ENCODE measurements at regions not wholly inside any gene's neighbourhood (a gene's known extent, or its start where the extent isn't known, plus 50 kb on each side); places are given as distances from the start of the nearest gene placed in this dataset.

GRCh38 chr13:97640268-97640667 lies 206.3 kb downstream of the RAP2A start:
- DNase-seq = no peak

- no peak for DNase-seq
Observed at GRCh38 chr13:97648171-97648880, 214.4 kb downstream of the RAP2A start.

GRCh38 chr13:97648881-97649224 lies 214.9 kb downstream of the RAP2A start:
- DNase-seq = no peak

GRCh38 chr13:97653443-97654140 lies 219.6 kb downstream of the RAP2A start:
- DNase-seq = no peak

- DNase-seq = no peak
Observed at GRCh38 chr13:97654236-97654635, 220.3 kb downstream of the RAP2A start.

GRCh38 chr13:97658556-97658955 lies 224.6 kb downstream of the RAP2A start:
- DNase-seq = no peak

GRCh38 chr13:97659602-97660001 lies 225.6 kb downstream of the RAP2A start:
- peak; percentile 6 for DNase-seq

GRCh38 chr13:97660594-97661260 lies 226.8 kb downstream of the RAP2A start:
- DNase-seq = no peak

GRCh38 chr13:97686594-97686993 lies 252.6 kb downstream of the RAP2A start:
- no peak for DNase-seq

- no peak for DNase-seq
Observed at GRCh38 chr13:97692628-97693027, 258.7 kb downstream of the RAP2A start.

GRCh38 chr13:97695684-97696083 lies 257.8 kb upstream of the IPO5 start:
- no peak for DNase-seq

- no peak for DNase-seq
Observed at GRCh38 chr13:97696921-97697320, 256.6 kb upstream of the IPO5 start.

- no peak for DNase-seq
Observed at GRCh38 chr13:97700306-97700848, 253.1 kb upstream of the IPO5 start.

GRCh38 chr13:97702614-97703013 lies 250.9 kb upstream of the IPO5 start:
- no peak for DNase-seq

GRCh38 chr13:97710797-97711196 lies 242.7 kb upstream of the IPO5 start:
- DNase-seq = no peak

- DNase-seq = no peak
Observed at GRCh38 chr13:97712770-97713169, 240.7 kb upstream of the IPO5 start.

GRCh38 chr13:97715763-97716162 lies 237.7 kb upstream of the IPO5 start:
- DNase-seq = no peak

GRCh38 chr13:97716746-97717145 lies 236.7 kb upstream of the IPO5 start:
- no peak for DNase-seq

- DNase-seq = no peak
Observed at GRCh38 chr13:97719736-97720135, 233.7 kb upstream of the IPO5 start.

- DNase-seq = no peak
Observed at GRCh38 chr13:97720896-97721295, 232.6 kb upstream of the IPO5 start.

GRCh38 chr13:97723655-97724054 lies 229.8 kb upstream of the IPO5 start:
- no peak for DNase-seq

GRCh38 chr13:97724450-97724849 lies 229.0 kb upstream of the IPO5 start:
- DNase-seq = no peak

GRCh38 chr13:97726664-97727280 lies 226.7 kb upstream of the IPO5 start:
- DNase-seq = peak; percentile 8

Measured in fibroblast of upper back skin (primary cell).